Lower leg skin (tissue), 3 donors: ENCODE measurements at regions not wholly inside any gene's neighbourhood (a gene's known extent, or its start where the extent isn't known, plus 50 kb on each side); places are given as distances from the start of the nearest gene placed in this dataset.

Experiments used
- CTCF ChIP-seq, 3 donors: fragments of 450-650 bp; IDR thresholded peaks; one replicate each; pipeline ENCODE4 v1.5.1; 2016; ENCODE audit warnings: antibody characterized with exemption in 3 of 3, mild to moderate bottlenecking in 3 of 3, moderate library complexity in 2 of 3
- POLR2A ChIP-seq, 2 donors: fragments of 450-650 bp; IDR thresholded peaks; one replicate each; pipeline ENCODE4 v1.6.1; 2016 to 2017; ENCODE audit warnings: antibody characterized with exemption in 2 of 2, mild to moderate bottlenecking in 1 of 2, moderate library complexity in 1 of 2

GRCh38 chr6:113171882-113172281, 685.3 kb upstream of the MARCKS start:
- TF ChIP-seq CTCF (IDR thresholded peaks at IDR 0.05) (no peak), POLR2A (IDR thresholded peaks at IDR 0.05) (no peak)
